BJ (cell line): ENCODE measurements at regions not wholly inside any gene's neighbourhood (a gene's known extent, or its start where the extent isn't known, plus 50 kb on each side); places are given as distances from the start of the nearest gene placed in this dataset.

Experiments used
- CTCF ChIA-PET: fragments of 350-600 bp; formaldehyde crosslinking; extraction: SDS; loops from one replicate; lab custom pipeline; 2021; ENCODE audit warnings: antibody characterized with exemption, inconsistent platforms; lab: Yijun Ruan, JAX
- POLR2A ChIA-PET: fragments of 300-600 bp; sonication (Branson Sonifier 250); formaldehyde crosslinking; extraction: SDS; loops from one replicate; lab custom pipeline; 2021; ENCODE audit warnings: antibody characterized with exemption; lab: Charles Lee
- DNase-seq: peaks from one replicate; pipeline ENCODE4 v3.0.0-alpha.2; 2011; ENCODE audit warnings: low read depth
- H3K27me3 ChIP-seq: 2 replicates; pipeline ENCODE4 v1.6.0; 2011; ENCODE audit warnings: low read length; ENCODE audit not compliant: control insufficient read depth, insufficient read depth
- H3K36me3 ChIP-seq: 2 replicates; pipeline ENCODE4 v1.5.1; 2011; ENCODE audit warnings: low read length; ENCODE audit not compliant: control insufficient read depth, insufficient read depth
- H3K4me3 ChIP-seq: 2 replicates; pipeline ENCODE4 v1.5.1; 2011; ENCODE audit warnings: low read depth, mild to moderate bottlenecking, control low read depth, low read length
- CTCF ChIP-seq: IDR thresholded peaks from 2 replicates; pipeline ENCODE4 v1.5.1; 2011; ENCODE audit warnings: low read depth, mild to moderate bottlenecking, control low read depth, inconsistent platforms, low read length, moderate library complexity; ENCODE audit not compliant: insufficient read depth

- Histone ChIP-seq H3K36me3 (no peaks in the 10 kb centered on the region), H3K4me3 (no peak overlapping the region), H3K27me3 (no peaks in the 10 kb centered on the region)
- CTCF ChIA-PET: no interaction called here
- TF ChIP-seq CTCF: no peak
- no peak for DNase-seq
- POLR2A ChIA-PET: no interaction called here
Observed at GRCh38 chr12:118714051-118714460, 267.3 kb upstream of the SRRM4 start.

GRCh38 chr12:118714500-118714899, 266.8 kb upstream of the SRRM4 start:
- Histone ChIP-seq H3K27me3 (no peaks in the 10 kb centered on the region), H3K4me3 (no peak overlapping the region), H3K36me3 (no peaks in the 10 kb centered on the region)
- ChIA-PET CTCF (no interaction called here), POLR2A (no interaction called here)
- TF ChIP-seq CTCF: no peak
- no peak for DNase-seq

- no peak for TF ChIP-seq CTCF
- CTCF ChIA-PET: no interaction called here
Observed at GRCh38 chr12:118715647-118716046, 265.7 kb upstream of the SRRM4 start.

GRCh38 chr12:118727196-118727978, 254.0 kb upstream of the SRRM4 start:
- TF ChIP-seq CTCF: no peak
- H3K36me3 ChIP-seq: no peaks in the 10 kb centered on the region
- H3K27me3 ChIP-seq: no peaks in the 10 kb centered on the region
- ChIA-PET CTCF (interaction anchor here (0.6 to 0.8 kb wide), 2 partner anchors 77 to 81 kb away, joined by 3 to 4 read pairs; no protein-coding TSS in a partner anchor), POLR2A (no interaction called here)
- H3K4me3 ChIP-seq: no peak overlapping the region
- DNase-seq: no peak

More at GRCh38 chr12:118715647-118716046, 265.7 kb upstream of the SRRM4 start:
- no peaks in the 10 kb centered on the region for H3K27me3 ChIP-seq
- no peak overlapping the region for H3K4me3 ChIP-seq
- POLR2A ChIA-PET: no interaction called here
- no peaks in the 10 kb centered on the region for H3K36me3 ChIP-seq
- no peak for DNase-seq

- H3K36me3 ChIP-seq: no peaks in the 10 kb centered on the region
- H3K27me3 ChIP-seq: no peaks in the 10 kb centered on the region
- POLR2A ChIA-PET: interaction anchor here (0.6 kb wide), 1 partner anchor 344 kb away, joined by 4 read pairs; no protein-coding TSS in a partner anchor
- DNase-seq: no peak
- TF ChIP-seq CTCF: no peak
- no peak overlapping the region for H3K4me3 ChIP-seq
- CTCF ChIA-PET: interaction anchor here (0.6 to 0.8 kb wide), 2 partner anchors 77 to 82 kb away, joined by 3 to 4 read pairs; no protein-coding TSS in a partner anchor
Observed at GRCh38 chr12:118727979-118728366, 253.4 kb upstream of the SRRM4 start.
